Hepatic stellate cell (primary cell): ENCODE measurements at regions not wholly inside any gene's neighbourhood (a gene's known extent, or its start where the extent isn't known, plus 50 kb on each side); places are given as distances from the start of the nearest gene placed in this dataset.
"Not testable (repeated sequence)": the region's sequence is repeated elsewhere in the genome, so short reads cannot be mapped to it uniquely, and the experiment has no call there.

Experiments
- DNase-seq: peaks from one replicate; pipeline ENCODE4 v3.0.0; 2011; ENCODE audit warnings: low spot score

DNA sequence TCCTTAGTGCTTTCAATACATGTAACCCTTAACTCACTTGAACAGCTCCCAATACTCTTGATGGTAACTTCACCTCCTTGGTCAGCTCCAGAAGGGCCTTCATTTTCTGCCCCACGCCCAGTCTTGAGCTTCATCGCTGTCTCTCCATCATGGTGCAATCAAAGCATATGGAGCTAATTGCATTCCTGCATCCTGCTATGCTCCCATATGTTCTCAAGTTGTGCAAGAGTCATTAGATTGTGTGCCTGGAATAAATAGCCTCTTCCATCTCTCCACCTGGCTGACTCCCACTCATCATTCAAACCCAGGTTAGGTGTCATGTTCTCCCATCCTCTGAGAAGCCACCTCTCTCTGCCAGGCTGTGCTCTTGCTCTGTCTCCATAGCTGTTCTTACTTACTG lies 364.5 kb upstream of the RGPD4 start:
- no peak for DNase-seq

- DNase-seq, result no peak
These were observed 360.5 kb upstream of the RGPD4 start for GRCh38 chr2:107466241-107466640.

- no peak for DNase-seq
These were observed 359.5 kb upstream of the RGPD4 start for GRCh38 chr2:107466984-107467773.

- DNase-seq, result no peak
These were observed 357.2 kb upstream of the RGPD4 start for GRCh38 chr2:107469437-107469995.

- DNase-seq, result no peak
These were observed 353.5 kb upstream of the RGPD4 start for GRCh38 chr2:107473150-107473549.

DNA sequence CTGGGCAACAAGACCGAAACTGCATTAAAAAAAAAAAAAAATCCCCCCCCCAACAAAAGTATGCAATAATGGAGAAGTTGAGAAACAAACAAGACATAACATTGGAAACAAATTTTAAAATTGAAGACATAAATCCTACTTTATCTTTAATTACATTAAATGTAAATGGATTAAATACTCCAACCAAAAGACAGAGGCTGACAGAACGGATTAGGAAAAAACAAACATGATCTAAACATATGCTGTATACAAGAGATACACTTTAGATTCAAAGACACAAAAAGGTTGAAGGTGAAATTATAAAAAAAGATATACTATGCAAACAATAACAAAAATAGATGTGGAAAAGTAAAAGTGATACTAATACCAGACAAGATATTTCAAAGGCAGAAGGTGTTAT lies 350.8 kb upstream of the RGPD4 start:
- DNase-seq, result no peak

GRCh38 chr2:107502539-107502938 lies 324.2 kb upstream of the RGPD4 start:
- DNase-seq, result no peak

DNA sequence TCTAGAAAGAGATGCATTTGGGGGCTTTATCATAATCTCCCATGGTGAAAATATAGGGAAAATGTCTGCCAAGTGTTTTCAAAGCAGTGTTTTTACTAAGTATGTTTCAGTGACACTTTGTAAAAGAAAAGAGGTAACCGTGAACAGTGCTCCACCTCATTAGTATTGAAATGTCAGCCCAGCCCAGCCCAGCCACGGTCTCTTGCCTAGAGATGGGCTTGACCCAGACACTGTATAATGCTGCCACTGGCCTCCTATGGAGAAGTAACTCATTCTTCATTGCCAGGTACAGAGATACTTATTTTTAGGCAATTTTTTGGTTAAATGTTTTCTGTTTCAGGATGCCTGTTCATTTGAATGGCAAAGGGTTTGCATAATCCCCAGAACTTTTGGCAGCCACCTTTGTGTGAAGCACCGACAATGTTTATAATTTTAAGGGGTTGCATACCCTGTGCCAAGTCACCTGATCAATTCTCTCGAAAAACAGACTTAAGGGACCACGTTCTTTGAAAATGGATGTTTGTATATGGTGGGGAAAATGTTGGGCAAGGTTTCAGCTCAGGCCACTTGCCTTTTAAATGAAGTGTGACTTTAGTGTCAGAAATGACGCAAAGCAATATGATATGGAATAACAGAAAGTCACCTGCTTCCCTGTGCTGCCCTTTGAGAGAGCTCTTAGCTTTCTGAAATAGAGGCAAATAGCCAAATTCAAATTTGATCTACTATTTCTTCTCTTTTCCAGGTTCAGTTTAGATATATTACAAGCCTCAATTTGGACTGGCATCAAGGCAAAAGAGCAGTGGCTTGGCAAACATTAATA lies 314.5 kb upstream of the RGPD4 start:
- DNase-seq, result no peak

- DNase-seq, result no peak
These were observed 301.3 kb upstream of the RGPD4 start for GRCh38 chr2:107525406-107525805.

- no peak for DNase-seq
These were observed 297.5 kb upstream of the RGPD4 start for GRCh38 chr2:107529146-107529545.

DNA sequence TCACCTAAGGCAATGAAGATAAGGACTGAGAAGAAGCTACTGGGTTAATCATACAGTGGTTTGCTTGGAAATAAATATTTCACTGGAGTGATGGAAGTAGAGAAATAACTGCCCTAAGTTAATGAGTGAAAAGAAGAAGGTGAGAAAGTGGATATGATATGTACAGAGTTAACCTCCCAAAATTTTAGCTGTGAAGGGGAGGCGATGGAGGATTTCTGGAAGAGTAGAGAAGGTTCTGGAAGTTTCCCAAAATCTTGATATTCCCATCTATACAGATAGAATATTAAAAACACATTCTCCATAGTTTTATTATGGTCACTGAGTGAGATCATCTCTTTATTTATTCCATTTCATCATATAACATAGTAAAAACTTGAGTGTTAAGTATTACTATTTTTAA lies 296.6 kb upstream of the RGPD4 start:
- no peak for DNase-seq

DNA sequence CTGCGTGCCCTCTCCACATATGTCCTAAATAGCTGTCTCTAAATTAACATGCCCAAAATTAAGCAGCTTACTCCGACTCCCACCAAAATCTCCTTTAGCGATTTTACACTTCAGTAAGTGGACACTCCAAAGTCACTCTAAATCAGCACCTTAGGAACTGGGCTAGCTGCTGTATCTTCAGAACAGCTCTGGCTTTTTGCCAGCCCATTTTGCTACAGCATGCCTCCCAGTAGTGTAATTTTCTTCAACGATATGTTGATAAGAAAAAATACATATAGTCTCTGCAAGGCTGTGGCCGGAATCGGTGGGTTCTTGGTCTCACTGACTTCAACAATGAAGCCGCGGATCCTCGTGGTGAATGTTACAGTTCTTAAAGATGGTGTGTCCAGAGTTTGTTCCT lies 291.8 kb upstream of the RGPD4 start:
- DNase-seq, result no peak

DNA sequence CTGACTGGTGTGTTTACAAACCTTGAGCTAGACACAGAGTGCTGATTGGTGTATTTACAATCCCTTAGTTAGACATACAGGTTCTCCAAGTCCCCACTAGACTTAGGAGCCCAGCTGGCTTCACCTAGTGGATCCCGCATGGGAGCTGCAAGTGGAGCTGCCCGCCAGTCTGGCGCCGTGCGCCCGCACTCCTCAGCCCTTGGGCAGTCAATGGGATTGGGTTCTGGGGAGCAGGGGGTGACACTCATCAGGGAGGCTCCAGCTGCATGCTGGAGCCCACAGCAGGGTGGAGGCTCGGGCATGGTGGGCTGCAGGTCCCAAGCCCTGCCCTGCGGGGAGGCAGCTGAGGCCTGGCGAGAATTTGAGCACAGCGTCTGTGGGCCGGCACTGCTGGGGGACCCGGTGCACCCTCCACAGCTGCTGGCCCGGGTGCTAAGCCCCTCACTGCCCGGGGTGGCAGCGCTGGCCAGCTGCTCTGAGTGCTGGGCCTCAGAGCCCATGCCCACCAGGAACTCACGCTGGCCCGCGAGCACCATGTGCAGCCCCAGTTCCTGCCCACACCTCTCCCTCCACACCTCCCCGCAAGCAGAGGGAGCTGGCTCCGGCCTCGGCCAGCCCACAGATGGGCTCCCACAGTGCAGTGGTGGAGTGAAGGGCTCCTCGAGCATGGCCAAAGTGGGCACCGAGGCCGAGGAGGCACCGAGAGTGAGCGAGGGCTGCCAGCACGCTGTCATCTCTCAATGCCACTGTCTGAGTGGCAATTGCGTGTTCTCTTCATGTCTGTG lies 290.6 kb upstream of the RGPD4 start:
- not testable (repeated sequence) for DNase-seq

- DNase-seq, result no peak
These were observed 284.4 kb upstream of the RGPD4 start for GRCh38 chr2:107542314-107542740.

GRCh38 chr2:107543793-107544192 lies 282.9 kb upstream of the RGPD4 start:
- no peak for DNase-seq

GRCh38 chr2:107545066-107545465 lies 281.6 kb upstream of the RGPD4 start:
- DNase-seq, result no peak

GRCh38 chr2:107545851-107546250 lies 280.8 kb upstream of the RGPD4 start:
- DNase-seq, result no peak

- DNase-seq, result no peak
These were observed 278.5 kb upstream of the RGPD4 start for GRCh38 chr2:107548216-107548615.

DNA sequence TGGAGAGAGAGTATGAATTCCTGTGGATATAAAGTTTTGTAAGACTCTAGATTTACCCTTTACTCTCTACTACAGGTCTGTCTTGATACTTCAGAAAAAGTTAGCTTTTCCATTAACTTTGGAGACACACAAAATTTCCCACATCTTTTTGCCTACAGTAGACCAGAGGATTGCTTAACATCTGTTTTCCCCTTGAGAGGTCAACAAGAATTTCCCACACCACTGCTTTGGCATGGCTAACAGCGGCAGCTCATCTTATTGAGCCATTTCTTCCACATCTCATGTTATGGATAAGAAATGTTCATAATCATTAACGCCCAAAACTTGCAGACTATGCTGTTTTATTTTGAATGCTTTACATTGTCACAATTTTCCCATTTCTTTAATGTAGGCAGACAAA lies 273.6 kb upstream of the RGPD4 start:
- no peak for DNase-seq

- DNase-seq, result no peak
These were observed 273.2 kb upstream of the RGPD4 start for GRCh38 chr2:107553539-107553938.

DNA sequence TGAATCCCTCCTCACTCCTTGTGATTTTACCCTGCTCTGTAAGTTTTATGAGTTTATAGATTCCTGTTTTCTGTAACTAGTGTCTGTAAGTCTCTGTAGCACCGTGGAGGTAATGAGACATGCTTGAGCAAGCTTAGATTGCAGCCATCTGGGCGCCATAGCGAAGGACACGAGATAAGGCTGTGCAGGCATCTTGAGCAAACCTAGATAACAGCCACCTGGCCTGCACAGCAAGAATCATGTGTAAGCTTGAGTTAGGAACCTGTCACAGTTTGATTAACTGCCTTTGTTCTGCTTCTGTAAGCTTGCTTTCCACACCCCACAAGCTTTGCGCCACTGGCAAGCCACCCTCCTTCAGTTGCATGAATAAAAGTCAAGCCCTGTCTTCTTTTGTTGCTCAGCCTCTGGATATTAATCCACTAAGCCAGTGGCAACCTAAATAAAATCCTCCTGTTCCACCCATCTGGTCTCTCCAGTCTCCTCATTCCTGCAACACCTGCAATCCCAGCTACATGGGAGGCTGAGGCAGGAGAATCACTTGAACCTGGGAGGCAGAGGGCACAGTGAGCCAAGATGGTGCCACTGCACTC lies 270.6 kb upstream of the RGPD4 start:
- DNase-seq, result no peak

DNA sequence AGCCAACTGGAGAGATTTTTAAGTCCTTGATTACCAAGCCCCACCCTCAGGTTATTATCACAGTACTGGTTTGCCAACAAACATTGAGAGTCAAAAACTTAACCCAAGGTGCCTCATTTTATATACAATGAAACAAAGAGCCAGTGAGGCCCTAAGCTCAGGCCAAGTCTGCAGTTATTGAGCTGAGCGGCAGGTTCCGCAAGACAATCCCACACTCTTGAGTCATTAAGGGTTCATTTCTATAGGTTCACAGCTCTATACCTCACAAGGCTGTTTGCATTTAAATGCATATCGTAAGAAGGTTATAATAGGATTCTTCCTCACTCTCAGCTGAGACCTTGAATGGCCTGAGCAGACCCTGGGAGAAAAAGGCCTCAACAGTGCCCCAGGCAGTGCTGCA lies 268.4 kb upstream of the RGPD4 start:
- no peak for DNase-seq
